ENCODE measurements at regions not wholly inside any gene's neighbourhood (a gene's known extent, or its start where the extent isn't known, plus 50 kb on each side); places are given as distances from the start of the nearest gene placed in this dataset.

GRCh38 chr5:110017854-110018253 is 328.1 kb downstream of the MAN2A1 start:
- TF ChIP-seq, protein P1, sequence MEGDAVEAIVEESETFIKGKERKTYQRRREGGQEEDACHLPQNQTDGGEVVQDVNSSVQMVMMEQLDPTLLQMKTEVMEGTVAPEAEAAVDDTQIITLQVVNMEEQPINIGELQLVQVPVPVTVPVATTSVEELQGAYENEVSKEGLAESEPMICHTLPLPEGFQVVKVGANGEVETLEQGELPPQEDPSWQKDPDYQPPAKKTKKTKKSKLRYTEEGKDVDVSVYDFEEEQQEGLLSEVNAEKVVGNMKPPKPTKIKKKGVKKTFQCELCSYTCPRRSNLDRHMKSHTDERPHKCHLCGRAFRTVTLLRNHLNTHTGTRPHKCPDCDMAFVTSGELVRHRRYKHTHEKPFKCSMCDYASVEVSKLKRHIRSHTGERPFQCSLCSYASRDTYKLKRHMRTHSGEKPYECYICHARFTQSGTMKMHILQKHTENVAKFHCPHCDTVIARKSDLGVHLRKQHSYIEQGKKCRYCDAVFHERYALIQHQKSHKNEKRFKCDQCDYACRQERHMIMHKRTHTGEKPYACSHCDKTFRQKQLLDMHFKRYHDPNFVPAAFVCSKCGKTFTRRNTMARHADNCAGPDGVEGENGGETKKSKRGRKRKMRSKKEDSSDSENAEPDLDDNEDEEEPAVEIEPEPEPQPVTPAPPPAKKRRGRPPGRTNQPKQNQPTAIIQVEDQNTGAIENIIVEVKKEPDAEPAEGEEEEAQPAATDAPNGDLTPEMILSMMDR (IDR thresholded peaks at IDR 0.05; ENCODE audit: insufficient read depth, low read depth, low read length, missing control alignments) = no peak
- no peak overlapping the region for H3K4me3 ChIP-seq (ENCODE audit: low read length)
- no peak for DNase-seq (ENCODE audit: low read depth)

GRCh38 chr5:110018509-110018908 is 328.8 kb downstream of the MAN2A1 start:
- TF ChIP-seq, protein P1 (IDR thresholded peaks at IDR 0.05; ENCODE audit: insufficient read depth, low read depth, low read length, missing control alignments) = no peak
- DNase-seq (ENCODE audit: low read depth) = no peak
- H3K4me3 ChIP-seq (ENCODE audit: low read length) = no peak overlapping the region

GRCh38 chr5:110019119-110019518 is 329.4 kb downstream of the MAN2A1 start:
- no peak overlapping the region for H3K4me3 ChIP-seq (ENCODE audit: low read length)
- no peak for DNase-seq (ENCODE audit: low read depth)
- TF ChIP-seq, protein P1 (IDR thresholded peaks at IDR 0.05; ENCODE audit: insufficient read depth, low read depth, low read length, missing control alignments) = no peak

- no peak for DNase-seq (ENCODE audit: low read depth)
- TF ChIP-seq, protein P1 (IDR thresholded peaks at IDR 0.05; ENCODE audit: insufficient read depth, low read depth, low read length, missing control alignments) = no peak
- H3K4me3 ChIP-seq (ENCODE audit: low read length) = no peak overlapping the region
These were observed 330.1 kb downstream of the MAN2A1 start for GRCh38 chr5:110019780-110020179.

DNA sequence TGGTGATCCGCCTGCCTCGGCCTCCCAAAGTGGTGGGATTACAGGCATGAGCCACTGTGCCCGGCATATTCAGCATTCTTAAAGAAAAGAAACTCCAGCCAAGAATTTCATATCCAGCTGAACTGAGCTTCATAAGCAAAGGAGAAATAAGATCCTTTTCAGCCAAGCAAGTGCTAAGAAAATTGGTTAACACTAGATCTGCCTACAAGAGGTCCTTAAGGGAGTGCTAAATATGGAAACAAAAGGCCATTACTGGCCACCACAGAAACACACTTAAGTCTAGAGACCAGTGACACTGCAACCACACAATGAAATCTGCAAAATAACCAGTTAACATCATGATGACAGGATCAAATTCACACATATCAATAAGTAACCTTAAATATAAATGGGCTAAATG is 331.5 kb downstream of the MAN2A1 start:
- DNase-seq (ENCODE audit: low read depth) = no peak
- TF ChIP-seq, protein P1 (IDR thresholded peaks at IDR 0.05; ENCODE audit: insufficient read depth, low read depth, low read length, missing control alignments) = no peak
- no peak overlapping the region for H3K4me3 ChIP-seq (ENCODE audit: low read length)

DNA sequence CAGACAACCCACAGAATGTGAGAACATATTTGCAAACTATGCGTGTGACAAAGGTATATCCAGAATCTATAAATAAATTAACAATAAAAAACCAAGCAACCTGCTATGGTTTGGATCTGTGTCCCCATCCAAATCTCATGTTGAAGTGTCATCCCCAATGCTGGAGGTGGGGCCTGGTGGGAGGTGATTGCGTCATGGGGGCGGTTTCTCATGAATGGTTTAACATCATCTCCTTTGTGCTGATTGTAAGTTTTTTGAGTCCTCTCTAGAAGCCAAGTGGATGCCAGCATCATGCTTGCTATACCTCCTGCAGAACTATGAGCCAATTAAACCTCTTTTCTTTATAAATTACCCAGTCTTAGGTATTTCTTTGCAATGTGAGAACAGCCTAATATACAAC is 335.4 kb downstream of the MAN2A1 start:
- no peak overlapping the region for H3K4me3 ChIP-seq (ENCODE audit: low read length)
- TF ChIP-seq, protein P1 (IDR thresholded peaks at IDR 0.05; ENCODE audit: insufficient read depth, low read depth, low read length, missing control alignments) = no peak
- DNase-seq (ENCODE audit: low read depth) = no peak

- no peak for DNase-seq (ENCODE audit: low read depth)
- TF ChIP-seq, protein P1 (IDR thresholded peaks at IDR 0.05; ENCODE audit: insufficient read depth, low read depth, low read length, missing control alignments) = no peak
These were observed 338.0 kb downstream of the MAN2A1 start for GRCh38 chr5:110027527-110028322.

More at GRCh38 chr5:110027527-110028322, 338.0 kb downstream of the MAN2A1 start:
- no peak overlapping the region for H3K4me3 ChIP-seq (ENCODE audit: low read length)

Data from epithelial cell of esophagus (primary cell).